ENCODE measurements at regions not wholly inside any gene's neighbourhood (a gene's known extent, or its start where the extent isn't known, plus 50 kb on each side); places are given as distances from the start of the nearest gene placed in this dataset.

DNA sequence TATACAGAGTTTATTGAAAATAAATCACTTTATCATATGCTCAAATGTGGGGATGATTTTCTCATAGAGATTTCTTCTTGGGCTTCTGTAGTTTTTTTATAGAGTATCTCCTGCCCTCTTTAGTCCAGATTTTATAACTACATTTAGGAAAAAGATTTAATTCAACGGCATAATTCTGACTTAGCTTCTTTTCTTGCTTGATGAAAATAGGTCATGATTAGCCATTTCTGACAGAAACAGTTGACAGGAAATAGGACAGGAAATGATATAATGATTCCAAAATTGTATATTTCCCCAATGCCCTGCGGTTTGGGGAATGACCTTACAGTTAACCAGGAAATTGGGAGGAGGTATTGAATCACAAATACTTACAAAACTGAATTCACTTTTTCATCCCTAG, 1531.9 kb upstream of the ACVR2A start:
- no peaks in the 10 kb centered on the region for H3K36me3 Mint-ChIP-seq (ENCODE audit: low read depth)
- H3K27me3 Mint-ChIP-seq (ENCODE audit: low read depth), result no peaks in the 10 kb centered on the region
- H3K4me3 Mint-ChIP-seq, result no peak overlapping the region
- peaks cover 27% of the 10 kb centered on the region for H3K4me1 Mint-ChIP-seq
- H3K27ac Mint-ChIP-seq, result peak overlapping the region; percentile 64 to 74 (median 72)
- no peaks in the 10 kb centered on the region for H3K9me3 Mint-ChIP-seq
- TF ChIP-seq, protein P1, sequence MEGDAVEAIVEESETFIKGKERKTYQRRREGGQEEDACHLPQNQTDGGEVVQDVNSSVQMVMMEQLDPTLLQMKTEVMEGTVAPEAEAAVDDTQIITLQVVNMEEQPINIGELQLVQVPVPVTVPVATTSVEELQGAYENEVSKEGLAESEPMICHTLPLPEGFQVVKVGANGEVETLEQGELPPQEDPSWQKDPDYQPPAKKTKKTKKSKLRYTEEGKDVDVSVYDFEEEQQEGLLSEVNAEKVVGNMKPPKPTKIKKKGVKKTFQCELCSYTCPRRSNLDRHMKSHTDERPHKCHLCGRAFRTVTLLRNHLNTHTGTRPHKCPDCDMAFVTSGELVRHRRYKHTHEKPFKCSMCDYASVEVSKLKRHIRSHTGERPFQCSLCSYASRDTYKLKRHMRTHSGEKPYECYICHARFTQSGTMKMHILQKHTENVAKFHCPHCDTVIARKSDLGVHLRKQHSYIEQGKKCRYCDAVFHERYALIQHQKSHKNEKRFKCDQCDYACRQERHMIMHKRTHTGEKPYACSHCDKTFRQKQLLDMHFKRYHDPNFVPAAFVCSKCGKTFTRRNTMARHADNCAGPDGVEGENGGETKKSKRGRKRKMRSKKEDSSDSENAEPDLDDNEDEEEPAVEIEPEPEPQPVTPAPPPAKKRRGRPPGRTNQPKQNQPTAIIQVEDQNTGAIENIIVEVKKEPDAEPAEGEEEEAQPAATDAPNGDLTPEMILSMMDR (IDR thresholded peaks at IDR 0.05; ENCODE audit: unreplicated experiment in 3 of 3), result peak; percentile 29 to 53 (median 31)

DNA sequence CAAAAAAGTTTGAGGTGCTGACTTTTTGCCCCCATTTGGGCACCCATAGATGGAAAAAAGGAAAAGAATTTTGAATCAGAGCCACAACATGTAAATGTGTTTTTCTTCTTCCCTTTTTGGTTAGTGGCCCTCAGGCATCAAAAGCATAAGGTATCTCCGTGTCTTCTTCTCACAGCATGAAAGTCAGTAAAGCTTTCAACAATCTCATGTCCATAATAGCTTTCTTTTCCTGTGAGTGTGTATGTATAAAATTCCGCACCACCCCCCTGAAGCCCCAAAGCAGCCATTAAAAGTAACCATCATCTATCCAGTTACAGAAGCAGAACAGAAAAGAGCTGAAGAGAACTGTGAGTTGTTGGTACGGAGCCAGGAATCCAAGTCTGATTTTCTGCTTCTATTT, 1539.7 kb upstream of the ACVR2A start:
- TF ChIP-seq, protein P1 (IDR thresholded peaks at IDR 0.05; ENCODE audit: unreplicated experiment in 3 of 3), result no peak
- Mint-ChIP-seq H3K4me1 (peaks cover 4% of the 10 kb centered on the region), H3K27ac (peak overlapping the region; percentile 16 to 57 (median 30))

DNA sequence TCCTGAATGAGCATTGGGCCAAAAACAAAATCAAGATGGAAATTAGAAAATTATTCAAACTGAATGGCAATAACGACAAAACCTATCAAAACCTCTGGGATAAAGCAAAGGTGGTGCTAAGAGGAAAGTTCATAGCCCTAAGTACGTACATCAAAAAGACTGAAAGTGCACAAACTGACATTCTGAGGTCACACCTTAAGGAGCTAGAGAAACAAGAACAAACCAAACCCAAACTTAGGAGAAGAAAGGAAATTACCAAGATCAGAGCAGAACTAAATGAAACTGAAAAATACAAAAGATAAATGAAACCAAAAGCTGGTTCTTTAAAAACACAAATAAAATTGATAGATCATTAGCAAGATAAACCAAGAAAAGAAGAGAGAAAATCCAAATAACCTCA, 1543.5 kb upstream of the ACVR2A start:
- no peaks in the 10 kb centered on the region for H3K27me3 Mint-ChIP-seq (ENCODE audit: low read depth)
- H3K4me1 Mint-ChIP-seq, result peaks cover 4% of the 10 kb centered on the region
- H3K36me3 Mint-ChIP-seq (ENCODE audit: low read depth), result peaks cover 12% of the 10 kb centered on the region
- H3K9me3 Mint-ChIP-seq, result peaks cover 55% of the 10 kb centered on the region
- H3K27ac Mint-ChIP-seq, result no peak overlapping the region
- TF ChIP-seq, protein P1 (IDR thresholded peaks at IDR 0.05; ENCODE audit: unreplicated experiment in 3 of 3), result no peak
- H3K4me3 Mint-ChIP-seq, result no peak overlapping the region

More for the DNA sequence above, 1539.7 kb upstream of the ACVR2A start:
- H3K4me3 Mint-ChIP-seq, result no peak overlapping the region
- no peaks in the 10 kb centered on the region for H3K27me3 Mint-ChIP-seq (ENCODE audit: low read depth)
- H3K36me3 Mint-ChIP-seq (ENCODE audit: low read depth), result peaks cover 4% of the 10 kb centered on the region
- peaks cover 40% of the 10 kb centered on the region for H3K9me3 Mint-ChIP-seq

DNA sequence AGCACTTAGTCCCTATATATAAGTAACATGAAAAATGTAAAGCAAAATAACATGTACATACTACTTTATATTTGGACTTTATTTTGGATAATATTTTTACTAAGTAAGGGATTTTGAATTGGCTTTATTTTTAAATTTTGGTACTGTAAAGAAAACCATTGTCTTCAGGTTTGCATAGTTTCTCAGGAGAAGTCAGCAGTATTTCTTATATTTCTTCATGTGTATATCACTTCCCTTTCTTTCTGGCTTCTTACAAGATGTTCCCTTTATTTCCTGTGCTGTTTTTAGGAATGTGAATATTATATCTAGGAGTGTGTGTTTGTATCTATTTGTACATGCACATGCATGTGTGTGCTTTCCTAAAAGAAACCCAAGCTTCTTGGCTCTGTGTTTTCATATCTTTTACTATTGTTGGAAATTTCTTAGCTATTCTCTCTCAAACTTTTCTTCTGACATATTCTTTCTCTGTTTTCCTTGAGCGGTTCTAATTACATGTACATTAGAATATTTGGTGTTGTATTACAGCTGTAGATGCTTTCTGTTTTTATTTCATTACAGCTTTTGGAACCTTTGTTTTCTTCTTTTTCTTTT, 1549.7 kb upstream of the ACVR2A start:
- Mint-ChIP-seq H3K27ac (no peak overlapping the region), H3K27me3 (ENCODE audit: low read depth) (no peaks in the 10 kb centered on the region), H3K9me3 (peaks cover 39% of the 10 kb centered on the region), H3K4me3 (no peak overlapping the region), H3K36me3 (ENCODE audit: low read depth) (peaks cover 7% of the 10 kb centered on the region), H3K4me1 (no peaks in the 10 kb centered on the region)
- TF ChIP-seq, protein P1 (IDR thresholded peaks at IDR 0.05; ENCODE audit: unreplicated experiment in 3 of 3), result no peak

DNA sequence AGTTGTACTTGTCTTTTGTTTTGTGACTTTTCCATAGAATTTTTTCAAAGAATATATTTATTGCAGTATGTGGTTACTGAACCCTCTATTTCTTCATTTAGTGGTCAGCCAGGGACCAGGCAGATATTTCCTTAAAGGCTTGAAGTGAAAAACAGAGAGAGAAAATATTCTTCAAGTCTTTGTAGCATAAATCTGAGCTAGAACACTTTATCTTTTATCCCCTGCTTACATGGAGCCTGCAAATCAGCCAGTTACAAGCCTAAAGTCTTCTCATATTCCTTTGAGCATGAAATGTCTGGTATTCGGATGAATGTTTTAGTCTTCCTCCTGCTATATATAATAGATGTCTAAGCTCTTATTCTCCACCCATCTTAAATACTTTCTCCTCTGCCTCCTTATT, 1557.5 kb upstream of the ACVR2A start:
- no peak overlapping the region for H3K27ac Mint-ChIP-seq

DNA sequence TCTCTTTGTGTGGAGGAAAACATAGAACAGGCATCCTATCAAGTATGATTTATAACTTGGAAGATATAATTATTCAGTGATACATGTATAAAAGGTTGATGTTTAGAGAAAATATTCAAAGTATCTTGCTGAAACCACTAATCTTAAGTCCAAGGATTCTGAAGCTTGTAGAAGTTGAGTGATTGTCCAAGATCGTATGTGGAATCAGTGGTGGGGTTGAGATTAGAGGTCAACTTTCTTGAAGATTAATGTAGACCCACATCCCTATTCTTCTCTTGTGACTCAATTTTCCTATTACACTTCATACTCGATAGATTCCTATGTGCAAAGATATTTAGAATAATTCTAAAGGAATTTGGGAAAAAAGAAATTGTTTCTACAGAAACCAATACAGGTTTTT, 1565.9 kb upstream of the ACVR2A start:
- Mint-ChIP-seq H3K27ac (no peak overlapping the region), H3K36me3 (ENCODE audit: low read depth) (no peaks in the 10 kb centered on the region), H3K27me3 (ENCODE audit: low read depth) (no peaks in the 10 kb centered on the region), H3K9me3 (no peaks in the 10 kb centered on the region), H3K4me3 (no peak overlapping the region), H3K4me1 (no peaks in the 10 kb centered on the region)
- TF ChIP-seq, protein P1 (IDR thresholded peaks at IDR 0.05; ENCODE audit: unreplicated experiment in 3 of 3), result no peak

More for the DNA sequence above, 1557.5 kb upstream of the ACVR2A start:
- TF ChIP-seq, protein P1 (IDR thresholded peaks at IDR 0.05; ENCODE audit: unreplicated experiment in 3 of 3), result no peak
- no peaks in the 10 kb centered on the region for H3K4me1 Mint-ChIP-seq
- no peaks in the 10 kb centered on the region for H3K27me3 Mint-ChIP-seq (ENCODE audit: low read depth)
- peaks cover 29% of the 10 kb centered on the region for H3K9me3 Mint-ChIP-seq
- H3K4me3 Mint-ChIP-seq, result no peak overlapping the region
- H3K36me3 Mint-ChIP-seq (ENCODE audit: low read depth), result no peaks in the 10 kb centered on the region
